ENCODE measurements at regions not wholly inside any gene's neighbourhood (a gene's known extent, or its start where the extent isn't known, plus 50 kb on each side); places are given as distances from the start of the nearest gene placed in this dataset.

- no peak overlapping the region for H4K91ac ChIP-seq (ENCODE audit: insufficient read depth, low read depth, low read length)
- in situ Hi-C loops (cut with MboI; ENCODE audit: low sequenced_read_pairs): no loop called here
- dilution Hi-C loops (cut with HindIII; ENCODE audit: low sequenced_read_pairs, unreplicated experiment): no loop called here
- H3K9ac ChIP-seq (ENCODE audit: low read depth, low read length): no peak overlapping the region
- H3K27me3 ChIP-seq (ENCODE audit: control insufficient read depth, insufficient read depth, low read length): no peaks in the 10 kb centered on the region
- ChIA-PET POLR2A (ENCODE audit: unreplicated experiment) (no interaction called here), CTCF (no interaction called here)
- no peaks in the 10 kb centered on the region for H4K20me1 ChIP-seq (ENCODE audit: insufficient read depth, low read length)
- H3K9me1 ChIP-seq (ENCODE audit: insufficient read depth, low read length): no peaks in the 10 kb centered on the region
- H3K4me2 ChIP-seq (ENCODE audit: low read depth, low read length): no peak overlapping the region
- no peak overlapping the region for H4K5ac ChIP-seq (ENCODE audit: low read depth, low read length)
- H3K9me3 ChIP-seq (ENCODE audit: control insufficient read depth, insufficient read depth, low read length): no peaks in the 10 kb centered on the region
- H4K8ac ChIP-seq (ENCODE audit: low read depth in 2 of 2, low read length in 2 of 2): no peak overlapping the region
- H3K4me3 ChIP-seq (ENCODE audit: insufficient read depth, low read depth, low read length): no peak overlapping the region
- H3K14ac ChIP-seq (replicated peaks; ENCODE audit: low read depth, low read length): no peak overlapping the region
- H2AFZ ChIP-seq (replicated peaks; ENCODE audit: low read length, poor library complexity): no peak overlapping the region
- no peak overlapping the region for H2AK9ac ChIP-seq (replicated peaks; ENCODE audit: low read depth, low read length, poor library complexity)
- H3K27ac ChIP-seq (ENCODE audit: insufficient read depth, low read length): no peak overlapping the region
- no peak overlapping the region for H3K4ac ChIP-seq (ENCODE audit: low read depth, low read length)
- no peak for DNase-seq
- no peaks in the 10 kb centered on the region for H3K79me1 ChIP-seq (ENCODE audit: low read depth in 1 of 2, low read length in 2 of 2)
- no peaks in the 10 kb centered on the region for H3K36me3 ChIP-seq (ENCODE audit: control insufficient read depth, insufficient read depth, low read length)
- H2BK15ac ChIP-seq (ENCODE audit: low read depth, low read length): no peak overlapping the region
- no peak overlapping the region for H3K56ac ChIP-seq (ENCODE audit: extremely low read depth, insufficient read depth, low read length)
- H2BK5ac ChIP-seq (ENCODE audit: low read depth, low read length, poor library complexity, severe bottlenecking): no peak overlapping the region
- intact Hi-C loops (cut with micrococcal nuclease): no loop called here
- no peak overlapping the region for H3K23ac ChIP-seq (ENCODE audit: low read depth, low read length)
- H3K18ac ChIP-seq (ENCODE audit: low read depth, low read length): no peak overlapping the region
- TF ChIP-seq MXI1 (IDR thresholded peaks at IDR 0.05; ENCODE audit: borderline replicate concordance, low read depth, low read length): no peak
- no peak for TF ChIP-seq NFE2L2 (IDR thresholded peaks at IDR 0.05; ENCODE audit: low read depth, low read length)
- no peak for TF ChIP-seq CHD1 (IDR thresholded peaks at IDR 0.05; ENCODE audit: low read depth, low read length)
- no peak for TF ChIP-seq MAZ (IDR thresholded peaks at IDR 0.05; ENCODE audit: borderline replicate concordance, low read depth, low read length)
- no peak for TF ChIP-seq SMC3 (IDR thresholded peaks at IDR 0.05; ENCODE audit: low read depth, low read length)
- TF ChIP-seq, protein P1, sequence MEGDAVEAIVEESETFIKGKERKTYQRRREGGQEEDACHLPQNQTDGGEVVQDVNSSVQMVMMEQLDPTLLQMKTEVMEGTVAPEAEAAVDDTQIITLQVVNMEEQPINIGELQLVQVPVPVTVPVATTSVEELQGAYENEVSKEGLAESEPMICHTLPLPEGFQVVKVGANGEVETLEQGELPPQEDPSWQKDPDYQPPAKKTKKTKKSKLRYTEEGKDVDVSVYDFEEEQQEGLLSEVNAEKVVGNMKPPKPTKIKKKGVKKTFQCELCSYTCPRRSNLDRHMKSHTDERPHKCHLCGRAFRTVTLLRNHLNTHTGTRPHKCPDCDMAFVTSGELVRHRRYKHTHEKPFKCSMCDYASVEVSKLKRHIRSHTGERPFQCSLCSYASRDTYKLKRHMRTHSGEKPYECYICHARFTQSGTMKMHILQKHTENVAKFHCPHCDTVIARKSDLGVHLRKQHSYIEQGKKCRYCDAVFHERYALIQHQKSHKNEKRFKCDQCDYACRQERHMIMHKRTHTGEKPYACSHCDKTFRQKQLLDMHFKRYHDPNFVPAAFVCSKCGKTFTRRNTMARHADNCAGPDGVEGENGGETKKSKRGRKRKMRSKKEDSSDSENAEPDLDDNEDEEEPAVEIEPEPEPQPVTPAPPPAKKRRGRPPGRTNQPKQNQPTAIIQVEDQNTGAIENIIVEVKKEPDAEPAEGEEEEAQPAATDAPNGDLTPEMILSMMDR (conservative IDR thresholded peaks at IDR 0.05; ENCODE audit: low read depth, low read length): no peak
- TF ChIP-seq, protein P2, sequence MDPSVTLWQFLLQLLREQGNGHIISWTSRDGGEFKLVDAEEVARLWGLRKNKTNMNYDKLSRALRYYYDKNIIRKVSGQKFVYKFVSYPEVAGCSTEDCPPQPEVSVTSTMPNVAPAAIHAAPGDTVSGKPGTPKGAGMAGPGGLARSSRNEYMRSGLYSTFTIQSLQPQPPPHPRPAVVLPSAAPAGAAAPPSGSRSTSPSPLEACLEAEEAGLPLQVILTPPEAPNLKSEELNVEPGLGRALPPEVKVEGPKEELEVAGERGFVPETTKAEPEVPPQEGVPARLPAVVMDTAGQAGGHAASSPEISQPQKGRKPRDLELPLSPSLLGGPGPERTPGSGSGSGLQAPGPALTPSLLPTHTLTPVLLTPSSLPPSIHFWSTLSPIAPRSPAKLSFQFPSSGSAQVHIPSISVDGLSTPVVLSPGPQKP (IDR thresholded peaks at IDR 0.05; ENCODE audit: borderline replicate concordance, low read depth, low read length): no peak
- TF ChIP-seq RFX5 (IDR thresholded peaks at IDR 0.05; ENCODE audit: low read depth, low read length): no peak
- no peak for TF ChIP-seq RAD21 (IDR thresholded peaks at IDR 0.05; ENCODE audit: low read length)
- no peak for TF ChIP-seq RCOR1 (IDR thresholded peaks at IDR 0.05; ENCODE audit: insufficient replicate concordance, low read length)
- TF ChIP-seq POLR2A (IDR thresholded peaks at IDR 0.05; ENCODE audit: low read depth, low read length): no peak
- TF ChIP-seq, protein P3, sequence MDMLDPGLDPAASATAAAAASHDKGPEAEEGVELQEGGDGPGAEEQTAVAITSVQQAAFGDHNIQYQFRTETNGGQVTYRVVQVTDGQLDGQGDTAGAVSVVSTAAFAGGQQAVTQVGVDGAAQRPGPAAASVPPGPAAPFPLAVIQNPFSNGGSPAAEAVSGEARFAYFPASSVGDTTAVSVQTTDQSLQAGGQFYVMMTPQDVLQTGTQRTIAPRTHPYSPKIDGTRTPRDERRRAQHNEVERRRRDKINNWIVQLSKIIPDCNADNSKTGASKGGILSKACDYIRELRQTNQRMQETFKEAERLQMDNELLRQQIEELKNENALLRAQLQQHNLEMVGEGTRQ (IDR thresholded peaks at IDR 0.05; ENCODE audit: low read depth, low read length): no peak
- TF ChIP-seq FOS (IDR thresholded peaks at IDR 0.05; ENCODE audit: low read depth, low read length): no peak
- no peak for TF ChIP-seq BHLHE40 (IDR thresholded peaks at IDR 0.05; ENCODE audit: low read depth, low read length)
- TF ChIP-seq MAFK (IDR thresholded peaks at IDR 0.05; ENCODE audit: low read depth, low read length): no peak
- TF ChIP-seq CEBPB (IDR thresholded peaks at IDR 0.05; ENCODE audit: low read depth, low read length): no peak
- no peak for ATAC-seq (ENCODE audit: low read depth)
- no peaks in the 10 kb centered on the region for H3K4me1 ChIP-seq (ENCODE audit: control insufficient read depth, insufficient read depth, low read length)
- no peak overlapping the region for H2BK120ac ChIP-seq (ENCODE audit: low read depth, low read length)
- BruUV-seq (replicated peaks): no TSS peak
- H2AK5ac ChIP-seq (ENCODE audit: low read depth, low read length): no peak overlapping the region
- H2BK20ac ChIP-seq (ENCODE audit: low read depth, low read length): no peak overlapping the region
Measured at GRCh38 chr14:42550310-42550709, 943.6 kb downstream of the LRFN5 start.
